HG03066 (cell line): ENCODE measurements at regions not wholly inside any gene's neighbourhood (a gene's known extent, or its start where the extent isn't known, plus 50 kb on each side); places are given as distances from the start of the nearest gene placed in this dataset.
"Not testable (repeated sequence)": the region's sequence is repeated elsewhere in the genome, so short reads cannot be mapped to it uniquely, and the experiment has no call there.

ENCODE experiments used
- ATAC-seq: cut with Tn5 transposase; IDR thresholded peaks from one replicate; pipeline ENCODE4 v1.9.1; 2021; ENCODE audit warnings: low read depth; ENCODE audit not compliant: unreplicated experiment

- ATAC-seq: no peak
These were observed 300.4 kb upstream of the NETO1 start for GRCh38 chr18:73168236-73168635.

DNA sequence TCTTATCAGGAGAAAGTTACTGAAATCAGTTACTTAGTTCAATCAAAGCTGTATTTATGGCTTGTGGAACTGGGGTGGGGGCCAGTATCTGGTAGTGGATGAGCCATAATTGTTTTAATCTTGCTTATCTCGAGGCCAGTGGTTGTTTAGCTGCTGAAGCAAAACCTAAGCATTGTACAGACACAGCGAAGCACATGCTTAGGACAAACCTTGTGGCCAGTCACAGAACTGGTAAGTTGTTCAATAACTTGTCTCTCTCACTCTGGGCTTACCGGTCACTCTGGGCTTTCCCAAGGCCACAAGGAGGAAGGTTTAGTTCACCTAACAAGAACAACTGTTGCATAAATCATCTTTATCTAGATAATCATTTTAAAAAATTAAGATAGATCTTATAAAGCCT lies 296.6 kb upstream of the NETO1 start:
- no peak for ATAC-seq

DNA sequence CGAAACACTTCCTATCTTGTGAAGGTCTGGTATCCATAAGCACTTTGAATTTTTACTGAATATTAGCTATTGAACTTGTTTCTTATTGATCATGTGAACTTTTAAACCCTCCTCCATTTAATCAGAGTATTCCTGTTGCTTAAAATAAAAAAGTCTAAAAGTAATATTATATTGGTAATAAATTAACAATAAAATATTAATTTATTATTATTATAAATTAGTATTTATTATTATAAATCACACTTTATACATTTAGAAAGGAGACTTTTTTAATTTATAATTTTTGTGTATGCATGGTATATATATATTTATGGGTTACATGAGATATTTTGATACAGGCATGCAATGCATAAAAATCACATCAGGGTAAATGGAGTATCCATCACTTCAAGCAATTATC lies 295.4 kb upstream of the NETO1 start:
- ATAC-seq: no peak

- ATAC-seq: no peak
These were observed 288.3 kb upstream of the NETO1 start for GRCh38 chr18:73156117-73156516.

GRCh38 chr18:73153271-73153670 lies 285.5 kb upstream of the NETO1 start:
- ATAC-seq: no peak

DNA sequence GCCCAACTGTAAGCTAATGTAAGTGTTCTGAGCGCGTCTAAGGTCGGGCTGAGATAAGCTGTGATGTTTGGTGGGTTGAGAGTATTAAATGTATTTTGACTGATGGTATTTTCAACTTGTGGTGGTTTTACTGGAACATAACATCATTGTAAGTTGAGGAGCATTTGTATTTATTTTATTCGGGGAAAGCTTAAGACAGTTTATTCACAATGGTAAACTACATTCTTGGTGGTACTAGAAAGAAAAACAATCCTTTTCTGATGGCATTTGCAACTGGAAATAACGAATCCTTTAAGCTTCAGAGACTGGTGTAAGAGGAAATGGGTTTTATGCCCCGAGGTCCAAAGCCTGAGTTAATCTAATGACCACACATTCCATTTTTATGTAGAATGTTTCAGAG lies 283.3 kb upstream of the NETO1 start:
- no peak for ATAC-seq

DNA sequence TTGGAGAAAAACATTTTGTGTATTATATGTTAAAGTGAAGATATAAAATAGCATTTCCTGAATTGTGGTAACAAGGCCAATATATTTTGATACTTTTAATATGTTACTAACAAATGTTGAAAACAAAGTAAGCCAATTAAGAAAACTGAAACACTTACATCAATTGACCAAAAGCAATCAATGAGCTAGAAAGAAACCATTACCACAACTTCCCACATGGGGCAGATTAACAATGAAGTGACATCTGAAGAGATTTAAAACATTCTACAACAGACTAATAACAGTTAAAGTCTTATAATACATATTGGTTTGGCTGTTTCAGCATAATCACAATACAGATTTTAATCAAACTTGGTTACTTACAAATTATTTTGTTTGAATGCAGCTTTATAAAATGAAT lies 282.4 kb upstream of the NETO1 start:
- no peak for ATAC-seq

DNA sequence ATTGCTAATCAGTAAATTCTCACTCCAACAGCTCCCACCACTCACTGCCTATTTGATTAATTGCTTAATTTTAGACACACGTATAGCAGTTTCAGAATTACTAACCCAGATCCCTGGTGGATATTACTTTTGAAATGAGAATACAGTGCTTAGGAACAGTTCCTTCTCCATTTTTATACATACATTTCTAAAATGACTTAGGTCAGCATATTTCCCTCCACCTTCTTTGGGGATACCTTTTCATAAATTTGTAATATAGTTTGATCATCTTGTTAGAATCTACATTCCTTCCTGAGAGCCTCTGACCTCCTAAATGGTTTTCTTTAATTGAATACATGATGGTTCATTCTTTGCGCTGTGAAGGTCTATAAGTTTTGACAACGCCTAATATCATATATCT lies 279.8 kb upstream of the NETO1 start:
- no peak for ATAC-seq

GRCh38 chr18:73144030-73144429 lies 276.2 kb upstream of the NETO1 start:
- no peak for ATAC-seq

GRCh38 chr18:73136134-73136533 lies 268.3 kb upstream of the NETO1 start:
- no peak for ATAC-seq

DNA sequence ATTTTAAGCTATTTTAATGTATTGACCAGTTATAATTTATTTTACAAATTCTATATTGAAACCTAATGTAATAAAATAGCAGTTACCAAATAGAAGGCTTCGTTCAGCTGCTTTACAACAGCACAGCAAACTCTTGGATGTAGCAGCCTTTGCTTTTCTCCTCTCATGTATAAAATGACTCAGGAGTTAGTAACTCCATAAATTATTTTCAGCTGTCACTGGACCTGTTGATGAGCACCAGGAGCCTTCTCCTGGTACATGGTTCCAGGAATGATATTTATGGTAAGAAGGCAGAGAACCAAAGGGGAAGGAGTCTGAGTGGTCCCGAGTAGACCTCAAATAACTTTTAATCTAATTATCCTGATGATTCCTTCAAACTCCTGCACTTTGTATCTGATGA lies 256.4 kb upstream of the NETO1 start:
- no peak for ATAC-seq

DNA sequence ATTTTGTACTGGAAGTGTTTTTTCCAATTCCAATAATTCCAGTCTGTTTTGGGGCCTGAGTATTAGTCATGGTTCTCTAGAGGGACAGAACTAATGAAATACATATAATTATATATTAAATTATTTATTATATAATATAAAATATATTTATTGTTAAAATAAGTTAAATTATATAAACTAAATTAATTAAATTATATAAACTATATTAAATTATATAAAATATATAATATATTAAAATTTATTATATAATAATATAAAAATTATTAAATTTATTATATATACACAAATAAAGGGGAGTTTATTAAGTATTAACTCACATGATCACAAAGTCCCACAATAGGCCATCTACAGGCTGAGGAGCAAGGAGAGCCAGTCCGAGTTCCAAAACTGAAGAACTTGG lies 253.4 kb upstream of the NETO1 start:
- no peak for ATAC-seq

DNA sequence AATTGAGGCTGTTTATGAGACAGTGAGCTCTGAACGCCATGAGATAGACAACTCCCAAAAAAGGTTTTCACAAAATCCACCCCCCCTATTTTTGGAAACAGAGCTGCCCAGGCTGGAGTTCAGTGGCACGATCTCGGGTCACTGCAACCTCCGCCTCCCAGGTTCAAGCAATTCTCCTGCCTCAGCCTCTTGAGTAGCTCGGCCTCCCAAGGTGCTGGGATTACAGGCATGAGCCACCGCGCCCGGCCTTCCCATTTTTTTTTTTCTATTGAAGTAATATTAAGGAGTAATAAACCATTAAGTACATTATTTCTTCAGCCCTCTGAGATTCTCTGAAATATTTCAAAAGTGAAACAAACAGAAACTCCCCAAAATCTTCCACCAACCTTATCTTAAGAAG lies 252.8 kb upstream of the NETO1 start:
- ATAC-seq: no peak

GRCh38 chr18:73119574-73119973 lies 251.8 kb upstream of the NETO1 start:
- no peak for ATAC-seq

- ATAC-seq: no peak
These were observed 250.5 kb upstream of the NETO1 start for GRCh38 chr18:73118121-73118816.

DNA sequence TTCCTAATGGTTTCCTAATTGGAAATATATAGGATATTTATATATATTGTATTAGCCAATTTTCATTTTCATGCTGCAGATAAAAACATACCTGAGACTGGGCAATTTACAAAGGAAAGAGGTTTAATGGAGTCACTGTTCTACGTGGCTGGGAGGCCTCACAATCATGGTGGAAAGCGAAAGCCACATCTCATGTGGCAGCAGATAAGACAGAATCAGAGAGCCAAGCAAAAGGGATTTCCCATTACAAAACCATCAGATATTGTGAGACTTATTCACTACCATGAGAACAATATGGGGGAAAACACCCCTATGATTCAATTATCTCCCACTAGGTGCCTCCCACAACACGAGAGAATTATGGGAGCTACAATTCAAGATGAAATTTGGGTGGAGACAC lies 242.5 kb upstream of the NETO1 start:
- no peak for ATAC-seq

- no peak for ATAC-seq
These were observed 234.2 kb upstream of the NETO1 start for GRCh38 chr18:73101977-73102376.

DNA sequence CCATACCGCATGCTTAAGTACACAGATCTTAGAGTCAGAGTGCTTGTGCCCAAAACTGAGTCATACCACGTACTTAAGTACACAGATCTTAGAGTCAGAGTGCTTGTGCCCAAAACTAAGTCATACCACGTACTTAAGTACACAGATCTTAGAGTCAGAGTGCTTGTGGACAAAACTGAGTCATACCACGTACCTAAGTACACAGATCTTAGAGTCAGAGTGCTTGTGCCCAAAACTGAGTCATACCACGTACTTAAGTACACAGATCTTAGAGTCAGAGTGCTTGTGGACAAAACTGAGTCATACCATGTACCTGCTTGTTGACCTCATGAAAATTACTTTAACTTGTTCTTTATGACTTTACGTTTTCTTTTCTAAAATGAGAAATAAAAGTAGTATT lies 233.7 kb upstream of the NETO1 start:
- not testable (repeated sequence) for ATAC-seq

GRCh38 chr18:73099759-73100158 lies 232.0 kb upstream of the NETO1 start:
- no peak for ATAC-seq

- no peak for ATAC-seq
These were observed 226.0 kb upstream of the NETO1 start for GRCh38 chr18:73093687-73094250.

DNA sequence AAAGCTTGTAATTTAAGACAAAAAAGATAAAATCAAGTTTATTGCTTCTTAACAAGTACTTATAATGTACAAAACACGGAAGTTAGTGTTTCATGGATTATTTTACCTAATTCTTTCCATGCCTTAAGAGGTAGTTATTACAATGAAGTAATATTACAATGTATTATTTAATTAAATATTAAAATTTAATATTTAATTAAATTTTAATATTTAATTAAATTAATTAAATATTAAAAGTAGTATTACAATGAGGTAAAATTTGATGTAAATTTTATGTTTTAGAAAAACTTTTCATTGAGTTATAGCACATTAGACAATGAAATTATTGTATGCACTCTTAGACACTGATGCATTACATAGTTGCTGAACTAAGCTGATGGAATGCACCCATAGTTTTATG lies 220.7 kb upstream of the NETO1 start:
- no peak for ATAC-seq

DNA sequence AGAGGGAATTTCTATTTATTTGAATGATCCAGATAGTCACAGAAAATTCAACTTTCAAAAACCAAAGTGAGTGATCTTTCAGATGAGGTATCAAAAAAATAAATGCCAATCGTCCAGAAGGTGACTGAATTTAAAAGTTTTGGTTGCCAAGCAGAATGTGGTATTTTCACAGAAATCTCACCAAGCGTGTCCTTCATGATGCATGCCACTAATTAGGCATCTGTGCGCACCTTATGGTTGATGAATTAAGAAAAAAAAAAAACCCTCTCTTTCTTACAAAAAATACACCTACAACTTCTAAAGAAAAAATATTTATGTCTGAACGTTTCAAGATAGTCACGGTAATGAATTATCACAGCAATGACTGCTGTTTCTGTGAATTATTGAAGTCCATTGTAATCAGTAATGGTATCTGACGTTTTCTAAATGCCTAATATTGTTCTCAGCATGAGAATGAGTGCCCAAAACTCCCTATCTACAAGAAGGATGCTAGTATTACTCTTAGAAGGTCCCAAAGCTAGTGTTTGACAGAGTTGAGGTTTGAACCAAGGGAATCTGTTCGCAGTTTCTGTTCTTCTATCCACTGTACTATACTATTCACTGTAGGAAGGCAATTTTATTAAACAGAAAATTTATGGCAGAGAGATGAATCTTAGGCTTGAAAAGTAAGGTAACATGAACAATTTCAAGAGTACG lies 219.6 kb upstream of the NETO1 start:
- no peak for ATAC-seq
